GM23338 (cell line): ENCODE measurements at regions not wholly inside any gene's neighbourhood (a gene's known extent, or its start where the extent isn't known, plus 50 kb on each side); places are given as distances from the start of the nearest gene placed in this dataset.

Experiments
- ATAC-seq: fragments of 200-7000 bp; cut with Tn5 transposase; 3 replicates; pipeline ENCODE4 v1.9.1; 2020
- DNase-seq: peaks from one replicate; pipeline ENCODE4 v3.0.0-alpha.2; 2015; ENCODE audit warnings: low spot score
- H2AFZ ChIP-seq: fragments of 200-600 bp; sonication (generic); 2 replicates; pipeline ENCODE4 v1.8.0; 2016; ENCODE audit warnings: antibody characterized with exemption, mild to moderate bottlenecking, moderate library complexity
- H3F3A ChIP-seq: fragments of 200-600 bp; sonication (generic); replicated peaks from 2 replicates; pipeline ENCODE4 v1.8.0; 2017; ENCODE audit warnings: antibody characterized with exemption, mixed run types, low read depth
- H3K27ac ChIP-seq: fragments of 200-600 bp; sonication (generic); 2 replicates; pipeline ENCODE4 v1.6.1; 2016; ENCODE audit warnings: low read depth
- H3K27me3 ChIP-seq: fragments of 200-600 bp; sonication (generic); 2 replicates; pipeline ENCODE4 v1.8.0; 2016; ENCODE audit warnings: mild to moderate bottlenecking, mixed run types, moderate library complexity; ENCODE audit not compliant: insufficient read depth
- H3K36me3 ChIP-seq: fragments of 200-600 bp; sonication (generic); 2 replicates; pipeline ENCODE4 v1.8.0; 2016; ENCODE audit warnings: mild to moderate bottlenecking; ENCODE audit not compliant: insufficient read depth
- H3K4me1 ChIP-seq: fragments of 200-600 bp; sonication (generic); 2 replicates; pipeline ENCODE4 v1.8.0; 2016; ENCODE audit warnings: mild to moderate bottlenecking, moderate library complexity; ENCODE audit not compliant: insufficient read depth
- H3K4me2 ChIP-seq: fragments of 200-600 bp; sonication (generic); 2 replicates; pipeline ENCODE4 v1.7.1; 2017; ENCODE audit warnings: mixed run types
- H3K4me3 ChIP-seq: fragments of 200-600 bp; sonication (generic); 2 replicates; pipeline ENCODE4 v1.6.1; 2016; ENCODE audit warnings: mixed run types
- H3K79me2 ChIP-seq: fragments of 200-600 bp; sonication (generic); replicated peaks from 2 replicates; pipeline ENCODE4 v1.8.0; 2017; ENCODE audit warnings: mild to moderate bottlenecking; ENCODE audit not compliant: insufficient read depth
- H3K9me2 ChIP-seq: fragments of 200-600 bp; sonication (generic); 2 replicates; pipeline ENCODE4 v1.8.0; 2017; ENCODE audit not compliant: insufficient read depth
- H4K20me1 ChIP-seq: fragments of 200-600 bp; sonication (generic); replicated peaks from 2 replicates; pipeline ENCODE4 v1.8.0; 2017; ENCODE audit warnings: mild to moderate bottlenecking; ENCODE audit not compliant: insufficient read depth
- H3K27ac Mint-ChIP-seq: 2 replicates; pipeline ENCODE4 v1.8.0; 2020; ENCODE audit warnings: inconsistent platforms, mild to moderate bottlenecking, moderate library complexity, mixed read lengths
- H3K27me3 Mint-ChIP-seq: 3 replicates; pipeline ENCODE4 v1.8.0; 2022; ENCODE audit warnings: low read depth, mild to moderate bottlenecking, moderate library complexity, mixed read lengths, inconsistent platforms; ENCODE audit not compliant: insufficient read depth, poor library complexity
- H3K36me3 Mint-ChIP-seq: 3 replicates; pipeline ENCODE4 v1.8.0; 2021; ENCODE audit warnings: low read depth, mild to moderate bottlenecking, inconsistent platforms, moderate library complexity, mixed read lengths
- H3K4me1 Mint-ChIP-seq: 3 replicates; pipeline ENCODE4 v1.8.0; 2020; ENCODE audit warnings: mild to moderate bottlenecking, inconsistent platforms, mixed read lengths
- H3K4me3 Mint-ChIP-seq: 3 replicates; pipeline ENCODE4 v1.8.0; 2021; ENCODE audit warnings: moderate library complexity, mild to moderate bottlenecking, inconsistent platforms, mixed read lengths
- H3K9me3 Mint-ChIP-seq: 3 replicates; pipeline ENCODE4 v1.8.0; 2020; ENCODE audit warnings: moderate library complexity, mild to moderate bottlenecking, inconsistent platforms, mixed read lengths
- NANOG ChIP-seq: IDR thresholded peaks from 2 replicates; pipeline ENCODE4 v1.6.1; 2016; ENCODE audit warnings: antibody characterized with exemption, borderline replicate concordance
- TF ChIP-seq, protein P1 (sequence below): fragments of 250-450 bp; sonication (Bioruptor Pico); IDR thresholded peaks from 2 replicates; pipeline ENCODE4 v1.5.0; 2020; ENCODE audit warnings: mild to moderate bottlenecking, moderate library complexity

DNA sequence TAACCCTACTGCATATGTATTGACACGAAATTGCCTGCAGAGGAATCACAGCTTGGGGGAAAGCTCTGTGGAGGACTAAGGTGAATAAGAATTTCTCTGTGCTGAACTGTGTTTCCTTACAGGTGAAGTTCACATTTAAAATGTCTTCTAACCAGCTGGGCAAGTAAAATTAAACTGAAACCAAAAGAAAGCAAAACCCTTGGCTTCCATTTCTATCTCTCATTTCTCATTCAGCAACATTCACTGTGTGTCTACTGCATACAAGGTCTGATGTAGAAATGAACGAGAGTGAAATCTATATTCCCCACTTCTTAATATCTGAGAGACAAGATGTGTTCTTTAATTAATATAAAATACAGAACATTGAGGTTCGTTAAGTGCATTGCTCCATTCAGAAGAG, 397.3 kb downstream of the SOX11 start (continued):
- TF ChIP-seq, protein P1, sequence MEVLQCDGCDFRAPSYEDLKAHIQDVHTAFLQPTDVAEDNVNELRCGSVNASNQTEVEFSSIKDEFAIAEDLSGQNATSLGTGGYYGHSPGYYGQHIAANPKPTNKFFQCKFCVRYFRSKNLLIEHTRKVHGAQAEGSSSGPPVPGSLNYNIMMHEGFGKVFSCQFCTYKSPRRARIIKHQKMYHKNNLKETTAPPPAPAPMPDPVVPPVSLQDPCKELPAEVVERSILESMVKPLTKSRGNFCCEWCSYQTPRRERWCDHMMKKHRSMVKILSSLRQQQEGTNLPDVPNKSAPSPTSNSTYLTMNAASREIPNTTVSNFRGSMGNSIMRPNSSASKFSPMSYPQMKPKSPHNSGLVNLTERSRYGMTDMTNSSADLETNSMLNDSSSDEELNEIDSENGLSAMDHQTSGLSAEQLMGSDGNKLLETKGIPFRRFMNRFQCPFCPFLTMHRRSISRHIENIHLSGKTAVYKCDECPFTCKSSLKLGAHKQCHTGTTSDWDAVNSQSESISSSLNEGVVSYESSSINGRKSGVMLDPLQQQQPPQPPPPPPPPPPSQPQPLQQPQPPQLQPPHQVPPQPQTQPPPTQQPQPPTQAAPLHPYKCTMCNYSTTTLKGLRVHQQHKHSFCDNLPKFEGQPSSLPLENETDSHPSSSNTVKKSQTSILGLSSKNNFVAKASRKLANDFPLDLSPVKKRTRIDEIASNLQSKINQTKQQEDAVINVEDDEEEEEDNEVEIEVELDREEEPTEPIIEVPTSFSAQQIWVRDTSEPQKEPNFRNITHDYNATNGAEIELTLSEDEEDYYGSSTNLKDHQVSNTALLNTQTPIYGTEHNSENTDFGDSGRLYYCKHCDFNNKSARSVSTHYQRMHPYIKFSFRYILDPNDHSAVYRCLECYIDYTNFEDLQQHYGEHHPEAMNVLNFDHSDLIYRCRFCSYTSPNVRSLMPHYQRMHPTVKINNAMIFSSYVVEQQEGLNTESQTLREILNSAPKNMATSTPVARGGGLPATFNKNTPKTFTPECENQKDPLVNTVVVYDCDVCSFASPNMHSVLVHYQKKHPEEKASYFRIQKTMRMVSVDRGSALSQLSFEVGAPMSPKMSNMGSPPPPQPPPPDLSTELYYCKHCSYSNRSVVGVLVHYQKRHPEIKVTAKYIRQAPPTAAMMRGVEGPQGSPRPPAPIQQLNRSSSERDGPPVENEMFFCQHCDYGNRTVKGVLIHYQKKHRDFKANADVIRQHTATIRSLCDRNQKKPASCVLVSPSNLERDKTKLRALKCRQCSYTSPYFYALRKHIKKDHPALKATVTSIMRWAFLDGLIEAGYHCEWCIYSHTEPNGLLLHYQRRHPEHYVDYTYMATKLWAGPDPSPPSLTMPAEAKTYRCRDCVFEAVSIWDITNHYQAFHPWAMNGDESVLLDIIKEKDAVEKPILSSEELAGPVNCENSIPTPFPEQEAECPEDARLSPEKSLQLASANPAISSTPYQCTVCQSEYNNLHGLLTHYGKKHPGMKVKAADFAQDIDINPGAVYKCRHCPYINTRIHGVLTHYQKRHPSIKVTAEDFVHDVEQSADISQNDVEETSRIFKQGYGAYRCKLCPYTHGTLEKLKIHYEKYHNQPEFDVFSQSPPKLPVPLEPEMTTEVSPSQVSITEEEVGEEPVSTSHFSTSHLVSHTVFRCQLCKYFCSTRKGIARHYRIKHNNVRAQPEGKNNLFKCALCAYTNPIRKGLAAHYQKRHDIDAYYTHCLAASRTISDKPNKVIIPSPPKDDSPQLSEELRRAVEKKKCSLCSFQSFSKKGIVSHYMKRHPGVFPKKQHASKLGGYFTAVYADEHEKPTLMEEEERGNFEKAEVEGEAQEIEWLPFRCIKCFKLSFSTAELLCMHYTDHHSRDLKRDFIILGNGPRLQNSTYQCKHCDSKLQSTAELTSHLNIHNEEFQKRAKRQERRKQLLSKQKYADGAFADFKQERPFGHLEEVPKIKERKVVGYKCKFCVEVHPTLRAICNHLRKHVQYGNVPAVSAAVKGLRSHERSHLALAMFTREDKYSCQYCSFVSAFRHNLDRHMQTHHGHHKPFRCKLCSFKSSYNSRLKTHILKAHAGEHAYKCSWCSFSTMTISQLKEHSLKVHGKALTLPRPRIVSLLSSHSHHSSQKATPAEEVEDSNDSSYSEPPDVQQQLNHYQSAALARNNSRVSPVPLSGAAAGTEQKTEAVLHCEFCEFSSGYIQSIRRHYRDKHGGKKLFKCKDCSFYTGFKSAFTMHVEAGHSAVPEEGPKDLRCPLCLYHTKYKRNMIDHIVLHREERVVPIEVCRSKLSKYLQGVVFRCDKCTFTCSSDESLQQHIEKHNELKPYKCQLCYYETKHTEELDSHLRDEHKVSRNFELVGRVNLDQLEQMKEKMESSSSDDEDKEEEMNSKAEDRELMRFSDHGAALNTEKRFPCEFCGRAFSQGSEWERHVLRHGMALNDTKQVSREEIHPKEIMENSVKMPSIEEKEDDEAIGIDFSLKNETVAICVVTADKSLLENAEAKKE (CRISPR knock-in tag), result no peak
- TF ChIP-seq NANOG, result no peak

DNA sequence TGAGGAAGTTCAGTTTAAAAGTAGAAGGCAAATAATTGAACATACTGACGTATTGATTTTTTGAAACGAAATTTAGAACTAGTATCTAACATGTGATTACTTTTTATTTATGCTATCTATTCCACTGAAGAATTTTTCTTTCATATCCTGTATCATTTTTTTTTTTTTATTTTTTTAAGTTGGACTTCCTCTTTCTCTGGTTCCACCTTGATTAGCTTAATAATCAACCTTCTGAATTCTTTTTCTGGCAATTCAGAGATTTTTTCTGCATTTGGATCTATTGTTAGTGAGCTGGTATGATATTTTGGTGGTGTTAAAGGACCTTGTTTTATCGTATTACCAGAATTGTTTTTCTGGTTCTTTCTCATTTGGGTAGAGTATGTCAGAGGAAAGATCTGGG, 411.2 kb downstream of the SOX11 start:
- Mint-ChIP-seq H3K4me1 (no peaks in the 10 kb centered on the region), H3K36me3 (peaks cover 6% of the 10 kb centered on the region; the same call in 1 of the 3 replicates), H3K27me3 (peaks cover 2% of the 10 kb centered on the region), H3K4me3 (no peak overlapping the region), H3K27ac (no peak overlapping the region), H3K9me3 (peaks cover 80% of the 10 kb centered on the region)
- ATAC-seq (no peak), DNase-seq (no peak)
- H3K4me1 ChIP-seq, result no peaks in the 10 kb centered on the region
- H3K27me3 ChIP-seq, result no peaks in the 10 kb centered on the region
- no peak overlapping the region for H2AFZ ChIP-seq
- H3K27ac ChIP-seq, result no peak overlapping the region
- H3K4me3 ChIP-seq, result no peak overlapping the region
- no peaks in the 10 kb centered on the region for H3F3A ChIP-seq
- no peaks in the 10 kb centered on the region for H4K20me1 ChIP-seq
- no peaks in the 10 kb centered on the region for H3K9me2 ChIP-seq
- H3K79me2 ChIP-seq, result no peaks in the 10 kb centered on the region
- TF ChIP-seq, protein P1 (CRISPR knock-in tag), result no peak
- no peaks in the 10 kb centered on the region; the same call in 1 of the 2 replicates for H3K36me3 ChIP-seq
- H3K4me2 ChIP-seq, result no peak overlapping the region
